ENCODE measurements at regions not wholly inside any gene's neighbourhood (a gene's known extent, or its start where the extent isn't known, plus 50 kb on each side); places are given as distances from the start of the nearest gene placed in this dataset.

GRCh38 chr2:129067070-129067469 lies 748.4 kb upstream of the HS6ST1 start:
- TF ChIP-seq NR2C2 (CRISPR knock-in tag; IDR thresholded peaks at IDR 0.05; ENCODE audit: borderline replicate concordance) (no peak), RAD21 (CRISPR knock-in tag; IDR thresholded peaks at IDR 0.05) (no peak), RFX3 (CRISPR knock-in tag; IDR thresholded peaks at IDR 0.05) (no peak), NFE2L1 (CRISPR knock-in tag; IDR thresholded peaks at IDR 0.05; ENCODE audit: borderline replicate concordance) (no peak)
